Stimulated activated CD8-positive, alpha-beta memory T cell treated with anti-CD3 and anti-CD28 coated beads, Interleukin-12 subunit alpha, Interleukin-12 subunit beta, amount 100 ng/mL, for 1 hour (primary cell): ENCODE measurements at regions not wholly inside any gene's neighbourhood (a gene's known extent, or its start where the extent isn't known, plus 50 kb on each side); places are given as distances from the start of the nearest gene placed in this dataset.
"Not testable (repeated sequence)": the region's sequence is repeated elsewhere in the genome, so short reads cannot be mapped to it uniquely, and the experiment has no call there.

Source experiments
- DNase-seq: peaks from one replicate; pipeline ENCODE4 v3.0.0-alpha.2; 2020; ENCODE audit warnings: low read depth

GRCh38 chr17:21551081-21551881 is 141.0 kb upstream of the KCNJ18 start:
- DNase-seq: peak; percentile 65

- not testable (repeated sequence) for DNase-seq
These were observed 133.4 kb upstream of the KCNJ18 start for GRCh38 chr17:21558921-21559320.

- no peak for DNase-seq
These were observed 128.1 kb upstream of the KCNJ18 start for GRCh38 chr17:21564262-21564661.

- not testable (repeated sequence) for DNase-seq
These were observed 127.6 kb upstream of the KCNJ18 start for GRCh38 chr17:21564757-21565156.

GRCh38 chr17:21570427-21570826 is 121.9 kb upstream of the KCNJ18 start:
- not testable (repeated sequence) for DNase-seq

GRCh38 chr17:21572148-21572547 is 120.2 kb upstream of the KCNJ18 start:
- not testable (repeated sequence) for DNase-seq

- DNase-seq: not testable (repeated sequence)
These were observed 118.9 kb upstream of the KCNJ18 start for GRCh38 chr17:21573271-21573960.

GRCh38 chr17:21573961-21574610 is 118.2 kb upstream of the KCNJ18 start:
- DNase-seq: peak; percentile 4

- DNase-seq: not testable (repeated sequence)
These were observed 117.6 kb upstream of the KCNJ18 start for GRCh38 chr17:21574611-21575255.

- DNase-seq: not testable (repeated sequence)
These were observed 113.5 kb upstream of the KCNJ18 start for GRCh38 chr17:21578783-21579182.

- no peak for DNase-seq
These were observed 99.5 kb upstream of the KCNJ18 start for GRCh38 chr17:21592774-21593173.

- not testable (repeated sequence) for DNase-seq
These were observed 98.7 kb upstream of the KCNJ18 start for GRCh38 chr17:21593452-21594105.

GRCh38 chr17:21595086-21595485 is 97.2 kb upstream of the KCNJ18 start:
- no peak for DNase-seq

- no peak for DNase-seq
These were observed 90.1 kb upstream of the KCNJ18 start for GRCh38 chr17:21602176-21602575.

- DNase-seq: not testable (repeated sequence)
These were observed 89.0 kb upstream of the KCNJ18 start for GRCh38 chr17:21603292-21603691.

- not testable (repeated sequence) for DNase-seq
These were observed 80.9 kb upstream of the KCNJ18 start for GRCh38 chr17:21611443-21611842.

- DNase-seq: not testable (repeated sequence)
These were observed 79.9 kb upstream of the KCNJ18 start for GRCh38 chr17:21612123-21613070.

- DNase-seq: no peak
These were observed 79.3 kb upstream of the KCNJ18 start for GRCh38 chr17:21613071-21613429.

GRCh38 chr17:21626987-21627386 is 65.3 kb upstream of the KCNJ18 start:
- DNase-seq: not testable (repeated sequence)
